Activated CD4-positive, alpha-beta T cell treated with anti-CD3 and anti-CD28 coated beads for 36 hours (primary cell): ENCODE measurements at regions not wholly inside any gene's neighbourhood (a gene's known extent, or its start where the extent isn't known, plus 50 kb on each side); places are given as distances from the start of the nearest gene placed in this dataset.

Experiments
- ATAC-seq: fragments of 200-7000 bp; cut with Tn5 transposase; one replicate; pipeline ENCODE4 v1.10.0; 2021; ENCODE audit warnings: mild to moderate bottlenecking, moderate library complexity
- CTCF ChIA-PET: fragments of 350-600 bp; sonication (Branson Sonifier 250); formaldehyde crosslinking; loops from one replicate; lab custom pipeline; 2021; ENCODE audit warnings: antibody characterized with exemption; lab: Charles Lee
- POLR2A ChIA-PET: fragments of 350-600 bp; sonication (Branson Sonifier 250); formaldehyde crosslinking; loops from one replicate; lab custom pipeline; 2021; ENCODE audit warnings: antibody characterized with exemption, inconsistent platforms; lab: Charles Lee
- DNase-seq: peaks from one replicate; pipeline ENCODE4 v3.0.0-alpha.2; 2020
- H3K27ac Mint-ChIP-seq: one replicate; pipeline ENCODE4 v1.8.0; 2021; ENCODE audit warnings: mixed read lengths
- H3K27me3 Mint-ChIP-seq: one replicate; pipeline ENCODE4 v1.8.0; 2021; ENCODE audit warnings: mixed read lengths
- H3K36me3 Mint-ChIP-seq: one replicate; pipeline ENCODE4 v1.8.0; 2021; ENCODE audit warnings: low read depth, mixed read lengths
- H3K4me1 Mint-ChIP-seq: one replicate; pipeline ENCODE4 v1.8.0; 2021; ENCODE audit warnings: mixed read lengths
- H3K4me3 Mint-ChIP-seq: one replicate; pipeline ENCODE4 v1.8.0; 2021; ENCODE audit warnings: mild to moderate bottlenecking, moderate library complexity, mixed read lengths
- H3K9me3 Mint-ChIP-seq: one replicate; pipeline ENCODE4 v1.8.0; 2021; ENCODE audit warnings: low read depth, mixed read lengths
- intact Hi-C, 2 experiments: fragments of 100-400 bp; cut with DNase I in 1 of 2; cut with micrococcal nuclease in 1 of 2; formaldehyde crosslinking; loops; one replicate each; pipeline versions ENCODE4 v1.14.2 to v1.15.1; 2022 to 2024; cut with DNase I, micrococcal nuclease

GRCh38 chr1:187241971-187242370 is 413.2 kb downstream of the PLA2G4A start:
- Mint-ChIP-seq H3K4me3 (no peak overlapping the region), H3K27ac (no peak overlapping the region), H3K27me3 (no peaks in the 10 kb centered on the region), H3K4me1 (no peaks in the 10 kb centered on the region), H3K36me3 (peaks cover 2% of the 10 kb centered on the region), H3K9me3 (peaks cover 5% of the 10 kb centered on the region)
- intact Hi-C loops: no loop called here
- POLR2A ChIA-PET: no interaction called here
- CTCF ChIA-PET: interaction anchor here (2.0 kb wide), 1 partner anchor 9 kb away, joined by 6 read pairs; no protein-coding TSS in a partner anchor
- ATAC-seq (no peak), DNase-seq (no peak)

- Mint-ChIP-seq H3K27me3 (no peaks in the 10 kb centered on the region), H3K4me1 (no peaks in the 10 kb centered on the region), H3K27ac (no peak overlapping the region), H3K36me3 (peaks cover 3% of the 10 kb centered on the region), H3K9me3 (peaks cover 5% of the 10 kb centered on the region), H3K4me3 (no peak overlapping the region)
- CTCF ChIA-PET: interaction anchor here (0.6 kb wide), 1 partner anchor 60 kb away, joined by 4 read pairs; no protein-coding TSS in a partner anchor
- POLR2A ChIA-PET: no interaction called here
- peak; percentile 5 for DNase-seq
- ATAC-seq: no peak
- intact Hi-C loops: no loop called here
Measured at GRCh38 chr1:187244623-187245022, 415.9 kb downstream of the PLA2G4A start.

GRCh38 chr1:187245201-187245600 is 416.5 kb downstream of the PLA2G4A start:
- ChIA-PET CTCF (no interaction called here), POLR2A (no interaction called here)
- peaks cover 5% of the 10 kb centered on the region for H3K9me3 Mint-ChIP-seq
- no peaks in the 10 kb centered on the region for H3K4me1 Mint-ChIP-seq
- peaks cover 3% of the 10 kb centered on the region for H3K36me3 Mint-ChIP-seq
- DNase-seq: no peak
- H3K27ac Mint-ChIP-seq: no peak overlapping the region
- H3K4me3 Mint-ChIP-seq: no peak overlapping the region
- intact Hi-C loops: no loop called here
- no peak for ATAC-seq
- H3K27me3 Mint-ChIP-seq: no peaks in the 10 kb centered on the region

GRCh38 chr1:187249196-187249595 is 420.4 kb downstream of the PLA2G4A start:
- no peak for DNase-seq
- Mint-ChIP-seq H3K27ac (no peak overlapping the region), H3K4me3 (no peak overlapping the region), H3K36me3 (peaks cover 3% of the 10 kb centered on the region), H3K27me3 (no peaks in the 10 kb centered on the region), H3K4me1 (no peaks in the 10 kb centered on the region), H3K9me3 (peaks cover 2% of the 10 kb centered on the region)
- POLR2A ChIA-PET: no interaction called here
- ATAC-seq: no peak
- CTCF ChIA-PET: no interaction called here
- intact Hi-C loops: no loop called here

- CTCF ChIA-PET: no interaction called here
- POLR2A ChIA-PET: no interaction called here
- DNase-seq (no peak), ATAC-seq (no peak)
- H3K27ac Mint-ChIP-seq: no peak overlapping the region
- intact Hi-C loops: loop anchor here in 1 of 2 experiments (2.0 kb wide), 1 partner anchor 20 kb away; no protein-coding TSS in a partner anchor
- H3K27me3 Mint-ChIP-seq: no peaks in the 10 kb centered on the region
- H3K9me3 Mint-ChIP-seq: no peaks in the 10 kb centered on the region
- H3K4me3 Mint-ChIP-seq: no peak overlapping the region
- no peaks in the 10 kb centered on the region for H3K4me1 Mint-ChIP-seq
- no peaks in the 10 kb centered on the region for H3K36me3 Mint-ChIP-seq
Measured at GRCh38 chr1:187252923-187253322, 424.2 kb downstream of the PLA2G4A start.

GRCh38 chr1:187257476-187257875 is 428.7 kb downstream of the PLA2G4A start:
- intact Hi-C loops: no loop called here
- H3K4me1 Mint-ChIP-seq: no peaks in the 10 kb centered on the region
- H3K4me3 Mint-ChIP-seq: no peak overlapping the region
- no peaks in the 10 kb centered on the region for H3K27me3 Mint-ChIP-seq
- no peak for ATAC-seq
- POLR2A ChIA-PET: no interaction called here
- no peaks in the 10 kb centered on the region for H3K9me3 Mint-ChIP-seq
- no peaks in the 10 kb centered on the region for H3K36me3 Mint-ChIP-seq
- CTCF ChIA-PET: interaction anchor here (1.1 kb wide), 1 partner anchor 44 kb away, joined by 3 read pairs; no protein-coding TSS in a partner anchor
- no peak overlapping the region for H3K27ac Mint-ChIP-seq
- DNase-seq: no peak

GRCh38 chr1:187261637-187262036 is 432.9 kb downstream of the PLA2G4A start:
- ChIA-PET POLR2A (no interaction called here), CTCF (no interaction called here)
- no peak for DNase-seq
- H3K27me3 Mint-ChIP-seq: no peaks in the 10 kb centered on the region
- ATAC-seq: no peak
- H3K36me3 Mint-ChIP-seq: no peaks in the 10 kb centered on the region
- intact Hi-C loops: loop anchor here in 1 of 2 experiments (10.0 kb wide), 1 partner anchor 207 kb away; no protein-coding TSS in a partner anchor
- H3K4me1 Mint-ChIP-seq: no peaks in the 10 kb centered on the region
- H3K4me3 Mint-ChIP-seq: no peak overlapping the region
- H3K9me3 Mint-ChIP-seq: no peaks in the 10 kb centered on the region
- no peak overlapping the region for H3K27ac Mint-ChIP-seq

GRCh38 chr1:187262731-187263130 is 434.0 kb downstream of the PLA2G4A start:
- Mint-ChIP-seq H3K27me3 (no peaks in the 10 kb centered on the region), H3K4me3 (no peak overlapping the region), H3K4me1 (no peaks in the 10 kb centered on the region), H3K36me3 (no peaks in the 10 kb centered on the region), H3K27ac (no peak overlapping the region), H3K9me3 (no peaks in the 10 kb centered on the region)
- POLR2A ChIA-PET: no interaction called here
- no peak for DNase-seq
- CTCF ChIA-PET: no interaction called here
- no peak for ATAC-seq
- intact Hi-C loops: loop anchor here in 1 of 2 experiments (10.0 kb wide), 1 partner anchor 208 kb away; no protein-coding TSS in a partner anchor

- Mint-ChIP-seq H3K4me1 (no peaks in the 10 kb centered on the region), H3K36me3 (no peaks in the 10 kb centered on the region), H3K4me3 (no peak overlapping the region), H3K27me3 (no peaks in the 10 kb centered on the region), H3K27ac (no peak overlapping the region), H3K9me3 (no peaks in the 10 kb centered on the region)
- ATAC-seq: no peak
- DNase-seq: peak; percentile 7
- ChIA-PET POLR2A (no interaction called here), CTCF (interaction anchor here (0.6 kb wide), 1 partner anchor 233 kb away, joined by 4 read pairs; no protein-coding TSS in a partner anchor)
- intact Hi-C loops: loop anchor here in 1 of 2 experiments (10.0 kb wide), 1 partner anchor 210 kb away; no protein-coding TSS in a partner anchor
Measured at GRCh38 chr1:187264995-187265602, 436.4 kb downstream of the PLA2G4A start.

GRCh38 chr1:187266051-187266450 is 437.3 kb downstream of the PLA2G4A start:
- Mint-ChIP-seq H3K4me3 (no peak overlapping the region), H3K9me3 (no peaks in the 10 kb centered on the region), H3K27me3 (no peaks in the 10 kb centered on the region), H3K27ac (no peak overlapping the region), H3K4me1 (no peaks in the 10 kb centered on the region), H3K36me3 (no peaks in the 10 kb centered on the region)
- intact Hi-C loops: loop anchor here in 1 of 2 experiments (10.0 kb wide), 1 partner anchor 211 kb away; no protein-coding TSS in a partner anchor
- ChIA-PET CTCF (no interaction called here), POLR2A (no interaction called here)
- no peak for ATAC-seq
- DNase-seq: no peak

- intact Hi-C loops: loop anchor here in 1 of 2 experiments (10.0 kb wide), 1 partner anchor 213 kb away; no protein-coding TSS in a partner anchor
Measured at GRCh38 chr1:187267827-187268226, 439.1 kb downstream of the PLA2G4A start.

GRCh38 chr1:187270256-187270655 is 441.5 kb downstream of the PLA2G4A start:
- no peaks in the 10 kb centered on the region for H3K36me3 Mint-ChIP-seq
- CTCF ChIA-PET: interaction anchor here (0.7 kb wide), 1 partner anchor 352 kb away, joined by 3 read pairs; no protein-coding TSS in a partner anchor

More at GRCh38 chr1:187267827-187268226, 439.1 kb downstream of the PLA2G4A start:
- ATAC-seq (no peak), DNase-seq (no peak)
- Mint-ChIP-seq H3K4me1 (no peaks in the 10 kb centered on the region), H3K27me3 (no peaks in the 10 kb centered on the region), H3K27ac (no peak overlapping the region), H3K4me3 (no peak overlapping the region), H3K36me3 (no peaks in the 10 kb centered on the region), H3K9me3 (no peaks in the 10 kb centered on the region)
- ChIA-PET CTCF (no interaction called here), POLR2A (no interaction called here)

More at GRCh38 chr1:187270256-187270655, 441.5 kb downstream of the PLA2G4A start:
- POLR2A ChIA-PET: no interaction called here
- H3K27ac Mint-ChIP-seq: no peak overlapping the region
- intact Hi-C loops: no loop called here
- no peaks in the 10 kb centered on the region for H3K9me3 Mint-ChIP-seq
- H3K27me3 Mint-ChIP-seq: no peaks in the 10 kb centered on the region
- no peak for ATAC-seq
- DNase-seq: no peak
- no peak overlapping the region for H3K4me3 Mint-ChIP-seq
- H3K4me1 Mint-ChIP-seq: peaks cover 3% of the 10 kb centered on the region
